OCI-LY3 (cell line): ENCODE measurements at regions not wholly inside any gene's neighbourhood (a gene's known extent, or its start where the extent isn't known, plus 50 kb on each side); places are given as distances from the start of the nearest gene placed in this dataset.

Experiments used
- EZH2phosphoT487 ChIP-seq: fragments of 200-600 bp; shearing (Covaris generic); IDR thresholded peaks from 2 replicates; pipeline ENCODE4 v1.6.1; 2018; ENCODE audit warnings: antibody characterized with exemption, mixed run types, low read depth
- TF ChIP-seq, protein P1 (sequence below): fragments of 200-600, 300-600 bp; sonication (generic); IDR thresholded peaks from 2 replicates; pipeline ENCODE4 v1.5.1; 2014; ENCODE audit warnings: antibody characterized with exemption, low read length, low read depth

DNA sequence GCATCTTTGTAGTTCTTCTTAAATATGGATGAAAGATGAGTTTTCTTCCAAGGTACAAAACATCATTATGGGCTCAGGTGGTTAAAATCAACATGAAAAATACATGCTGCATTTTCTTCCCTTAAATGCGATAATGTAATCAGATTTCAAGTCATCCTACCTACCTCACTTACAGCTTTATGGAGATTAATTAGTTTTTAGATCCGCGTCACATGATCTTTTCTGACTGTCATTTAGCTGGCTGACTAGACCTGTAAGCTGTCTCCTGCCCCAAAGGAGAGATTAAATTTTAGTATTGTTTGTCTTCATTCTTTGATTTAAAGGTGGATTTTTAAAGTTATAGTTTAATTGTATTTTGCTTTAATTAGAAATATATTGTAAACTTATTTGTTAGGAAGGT, 678.0 kb upstream of the ZEB2 start:
- TF ChIP-seq, protein P1, sequence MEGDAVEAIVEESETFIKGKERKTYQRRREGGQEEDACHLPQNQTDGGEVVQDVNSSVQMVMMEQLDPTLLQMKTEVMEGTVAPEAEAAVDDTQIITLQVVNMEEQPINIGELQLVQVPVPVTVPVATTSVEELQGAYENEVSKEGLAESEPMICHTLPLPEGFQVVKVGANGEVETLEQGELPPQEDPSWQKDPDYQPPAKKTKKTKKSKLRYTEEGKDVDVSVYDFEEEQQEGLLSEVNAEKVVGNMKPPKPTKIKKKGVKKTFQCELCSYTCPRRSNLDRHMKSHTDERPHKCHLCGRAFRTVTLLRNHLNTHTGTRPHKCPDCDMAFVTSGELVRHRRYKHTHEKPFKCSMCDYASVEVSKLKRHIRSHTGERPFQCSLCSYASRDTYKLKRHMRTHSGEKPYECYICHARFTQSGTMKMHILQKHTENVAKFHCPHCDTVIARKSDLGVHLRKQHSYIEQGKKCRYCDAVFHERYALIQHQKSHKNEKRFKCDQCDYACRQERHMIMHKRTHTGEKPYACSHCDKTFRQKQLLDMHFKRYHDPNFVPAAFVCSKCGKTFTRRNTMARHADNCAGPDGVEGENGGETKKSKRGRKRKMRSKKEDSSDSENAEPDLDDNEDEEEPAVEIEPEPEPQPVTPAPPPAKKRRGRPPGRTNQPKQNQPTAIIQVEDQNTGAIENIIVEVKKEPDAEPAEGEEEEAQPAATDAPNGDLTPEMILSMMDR, result no peak
- TF ChIP-seq EZH2phosphoT487, result no peak
